Nephron (organoid): ENCODE measurements at regions not wholly inside any gene's neighbourhood (a gene's known extent, or its start where the extent isn't known, plus 50 kb on each side); places are given as distances from the start of the nearest gene placed in this dataset.

ENCODE experiments used
- H3K27ac Mint-ChIP-seq, 3 experiments: 2 replicates each; pipeline ENCODE4 v1.8.0; 2020; ENCODE audit warnings: mixed read lengths in 3 of 3, mild to moderate bottlenecking in 2 of 3, moderate library complexity in 1 of 3
- H3K27me3 Mint-ChIP-seq: 2 replicates; pipeline ENCODE4 v1.8.0; 2021; ENCODE audit warnings: low read depth, mild to moderate bottlenecking, moderate library complexity, mixed read lengths
- H3K36me3 Mint-ChIP-seq: 2 replicates; pipeline ENCODE4 v1.8.0; 2020; ENCODE audit warnings: low read depth, mixed read lengths
- H3K4me1 Mint-ChIP-seq: 2 replicates; pipeline ENCODE4 v1.8.0; 2020; ENCODE audit warnings: mixed read lengths
- H3K4me3 Mint-ChIP-seq, 3 experiments: 2 replicates each; pipeline ENCODE4 v1.8.0; 2020; ENCODE audit warnings: mild to moderate bottlenecking in 3 of 3, mixed read lengths in 3 of 3, moderate library complexity in 2 of 3
- H3K9me3 Mint-ChIP-seq: 2 replicates; pipeline ENCODE4 v1.8.0; 2020; ENCODE audit warnings: mixed read lengths
- CTCF ChIP-seq, 3 experiments: fragments of 200-600 bp; sonication (generic); IDR thresholded peaks; one replicate each; pipeline ENCODE4 v1.5.0; 2021; ENCODE audit warnings: antibody characterized with exemption in 3 of 3; ENCODE audit not compliant: unreplicated experiment in 3 of 3

GRCh38 chr2:234438305-234438977 lies 58.4 kb downstream of the ARL4C start:
- Mint-ChIP-seq H3K4me3 (no peak overlapping the region), H3K4me1 (peaks cover 6% of the 10 kb centered on the region), H3K27me3 (peaks cover 5% of the 10 kb centered on the region), H3K27ac (no peak overlapping the region), H3K36me3 (no peaks in the 10 kb centered on the region), H3K9me3 (peaks cover 2% of the 10 kb centered on the region)
- no peak for TF ChIP-seq CTCF (IDR thresholded peaks at IDR 0.05; ENCODE audit: unreplicated experiment in 3 of 3)

DNA sequence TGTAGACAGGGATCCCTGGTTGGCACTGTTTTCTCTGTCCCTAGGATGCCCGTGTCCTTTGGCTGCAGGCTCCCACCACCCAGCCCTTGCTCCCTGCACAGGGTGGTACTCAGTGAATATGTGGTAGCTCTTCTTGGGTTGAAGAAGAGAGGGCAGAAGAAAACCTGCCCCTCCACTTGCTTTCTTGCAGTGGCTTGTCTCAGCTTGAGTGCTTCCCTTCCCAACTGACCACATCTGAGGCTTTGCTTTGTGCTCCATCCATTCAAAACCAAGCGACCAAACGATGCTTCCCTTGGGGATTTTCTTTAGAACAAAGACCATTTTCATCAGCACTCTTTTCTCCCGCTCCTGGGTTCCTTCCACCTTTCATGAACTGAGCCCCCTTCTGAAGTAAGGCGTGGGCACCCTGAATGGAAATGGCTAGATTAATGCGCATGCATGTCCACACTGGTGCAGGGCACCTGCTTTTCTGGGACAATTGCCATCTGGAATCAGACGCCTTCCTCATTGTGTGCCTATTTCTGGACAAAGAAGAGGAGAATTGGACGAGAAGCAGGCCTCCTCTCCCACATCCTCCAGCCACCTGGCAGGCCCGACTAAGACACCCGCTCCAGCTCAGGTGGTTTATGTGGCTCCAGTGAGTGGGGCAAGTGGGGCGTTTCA lies 59.1 kb downstream of the ARL4C start:
- Mint-ChIP-seq H3K27me3 (peaks cover 5% of the 10 kb centered on the region), H3K4me1 (peaks cover 6% of the 10 kb centered on the region), H3K36me3 (no peaks in the 10 kb centered on the region), H3K27ac (no peak overlapping the region), H3K9me3 (peaks cover 2% of the 10 kb centered on the region), H3K4me3 (no peak overlapping the region)
- no peak for TF ChIP-seq CTCF (IDR thresholded peaks at IDR 0.05; ENCODE audit: unreplicated experiment in 3 of 3)

DNA sequence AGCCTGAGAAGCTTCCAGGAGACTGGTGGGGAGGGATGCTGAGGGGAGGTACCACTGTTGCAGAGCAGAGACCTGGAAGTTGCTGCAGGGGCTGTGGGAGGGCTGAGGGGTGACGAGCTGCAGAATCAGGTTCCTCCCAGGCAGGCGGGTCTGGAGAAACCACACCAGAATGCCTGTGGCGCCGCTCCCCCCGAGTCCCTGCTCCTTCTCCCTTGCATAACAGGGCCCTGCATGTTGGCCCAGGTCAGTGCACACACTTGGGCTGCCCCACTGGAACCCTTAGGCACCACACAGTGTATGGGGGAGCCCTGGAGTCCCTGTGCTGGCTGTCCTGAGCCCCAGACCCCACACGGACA lies 60.4 kb downstream of the ARL4C start:
- no peak overlapping the region for H3K4me3 Mint-ChIP-seq
- no peaks in the 10 kb centered on the region for H3K9me3 Mint-ChIP-seq
- H3K36me3 Mint-ChIP-seq: no peaks in the 10 kb centered on the region
- H3K27ac Mint-ChIP-seq: no peak overlapping the region
- peaks cover 5% of the 10 kb centered on the region for H3K27me3 Mint-ChIP-seq
- H3K4me1 Mint-ChIP-seq: peaks cover 6% of the 10 kb centered on the region
- TF ChIP-seq CTCF (IDR thresholded peaks at IDR 0.05; ENCODE audit: unreplicated experiment in 3 of 3): no peak

GRCh38 chr2:234435836-234436481 lies 60.9 kb downstream of the ARL4C start:
- Mint-ChIP-seq H3K27ac (no peak overlapping the region), H3K9me3 (no peaks in the 10 kb centered on the region), H3K4me1 (peaks cover 6% of the 10 kb centered on the region), H3K27me3 (peaks cover 5% of the 10 kb centered on the region), H3K36me3 (no peaks in the 10 kb centered on the region), H3K4me3 (no peak overlapping the region)
- no peak for TF ChIP-seq CTCF (IDR thresholded peaks at IDR 0.05; ENCODE audit: unreplicated experiment in 3 of 3)

GRCh38 chr2:234433201-234433600 lies 63.7 kb downstream of the ARL4C start:
- peaks cover 6% of the 10 kb centered on the region for H3K4me1 Mint-ChIP-seq

More at GRCh38 chr2:234433201-234433600, 63.7 kb downstream of the ARL4C start:
- H3K27me3 Mint-ChIP-seq: peaks cover 10% of the 10 kb centered on the region
- no peak overlapping the region for H3K4me3 Mint-ChIP-seq
- H3K27ac Mint-ChIP-seq: no peak overlapping the region
- no peaks in the 10 kb centered on the region for H3K9me3 Mint-ChIP-seq
- no peak for TF ChIP-seq CTCF (IDR thresholded peaks at IDR 0.05; ENCODE audit: unreplicated experiment in 3 of 3)
- no peaks in the 10 kb centered on the region for H3K36me3 Mint-ChIP-seq
